IPS-20b (cell line): ENCODE measurements at regions not wholly inside any gene's neighbourhood (a gene's known extent, or its start where the extent isn't known, plus 50 kb on each side); places are given as distances from the start of the nearest gene placed in this dataset.

Source experiments
- H3K27ac ChIP-seq: one replicate; pipeline ENCODE4 v1.5.1; 2013; ENCODE audit warnings: low read length
- H3K27me3 ChIP-seq: 2 replicates; pipeline ENCODE4 v1.6.1; 2013; ENCODE audit warnings: mild to moderate bottlenecking, low read length, inconsistent platforms; ENCODE audit not compliant: insufficient read depth
- H3K36me3 ChIP-seq: 2 replicates; pipeline ENCODE4 v1.6.1; 2013; ENCODE audit warnings: low read depth, mild to moderate bottlenecking, inconsistent platforms, low read length, moderate library complexity; ENCODE audit not compliant: insufficient read depth
- H3K4me1 ChIP-seq: 2 replicates; pipeline ENCODE4 v1.6.1; 2013; ENCODE audit warnings: mild to moderate bottlenecking, control low read depth, inconsistent platforms, low read length, moderate library complexity; ENCODE audit not compliant: insufficient read depth
- H3K4me3 ChIP-seq: 2 replicates; pipeline ENCODE4 v1.5.1; 2013; ENCODE audit warnings: mild to moderate bottlenecking, low read length, inconsistent platforms
- H3K9ac ChIP-seq: 2 replicates; pipeline ENCODE4 v1.6.1; 2013; ENCODE audit warnings: low read depth, mild to moderate bottlenecking, inconsistent platforms, low read length, moderate library complexity
- H3K9me3 ChIP-seq: 2 replicates; pipeline ENCODE4 v1.6.1; 2013; ENCODE audit warnings: mild to moderate bottlenecking, low read depth, low read length, inconsistent platforms; ENCODE audit not compliant: insufficient read depth

GRCh38 chr1:14180738-14181137 is 417.7 kb upstream of the KAZN start:
- Histone ChIP-seq H3K9ac (no peak overlapping the region), H3K27me3 (no peaks in the 10 kb centered on the region), H3K27ac (no peak overlapping the region), H3K4me1 (peaks cover 33% of the 10 kb centered on the region), H3K36me3 (no peaks in the 10 kb centered on the region), H3K4me3 (no peak overlapping the region), H3K9me3 (no peaks in the 10 kb centered on the region)

GRCh38 chr1:14181191-14181795 is 417.2 kb upstream of the KAZN start:
- H3K4me3 ChIP-seq, result no peak overlapping the region
- no peaks in the 10 kb centered on the region for H3K9me3 ChIP-seq
- H3K9ac ChIP-seq, result no peak overlapping the region
- no peaks in the 10 kb centered on the region for H3K27me3 ChIP-seq
- H3K36me3 ChIP-seq, result no peaks in the 10 kb centered on the region
- H3K27ac ChIP-seq, result no peak overlapping the region
- H3K4me1 ChIP-seq, result peaks cover 33% of the 10 kb centered on the region

- Histone ChIP-seq H3K27me3 (no peaks in the 10 kb centered on the region), H3K9me3 (no peaks in the 10 kb centered on the region), H3K36me3 (no peaks in the 10 kb centered on the region), H3K9ac (no peak overlapping the region; the same call in 1 of the 2 replicates), H3K4me3 (no peak overlapping the region), H3K4me1 (peaks cover 33% of the 10 kb centered on the region), H3K27ac (peak overlapping the region; percentile 15)
Measured at GRCh38 chr1:14182856-14183255, 415.6 kb upstream of the KAZN start.

- Histone ChIP-seq H3K9ac (peak overlapping the region; percentile 39; the same call in 1 of the 2 replicates), H3K4me1 (peaks cover 29% of the 10 kb centered on the region), H3K4me3 (0 out of 2 replicates have a peak overlapping the region, but pooled peaks have one; percentile 18), H3K27ac (peak overlapping the region; percentile 15), H3K36me3 (no peaks in the 10 kb centered on the region), H3K27me3 (no peaks in the 10 kb centered on the region), H3K9me3 (no peaks in the 10 kb centered on the region)
Measured at GRCh38 chr1:14183329-14183728, 415.2 kb upstream of the KAZN start.

- Histone ChIP-seq H3K4me3 (no peak overlapping the region), H3K9ac (no peak overlapping the region), H3K27me3 (no peaks in the 10 kb centered on the region), H3K36me3 (no peaks in the 10 kb centered on the region), H3K9me3 (no peaks in the 10 kb centered on the region), H3K27ac (no peak overlapping the region), H3K4me1 (peaks cover 29% of the 10 kb centered on the region)
Measured at GRCh38 chr1:14184454-14184853, 414.0 kb upstream of the KAZN start.

- Histone ChIP-seq H3K27ac (no peak overlapping the region), H3K36me3 (no peaks in the 10 kb centered on the region), H3K4me3 (no peak overlapping the region), H3K9ac (no peak overlapping the region), H3K4me1 (peaks cover 5% of the 10 kb centered on the region; the same call in 1 of the 2 replicates), H3K27me3 (no peaks in the 10 kb centered on the region), H3K9me3 (no peaks in the 10 kb centered on the region)
Measured at GRCh38 chr1:14189381-14189780, 409.1 kb upstream of the KAZN start.

- no peaks in the 10 kb centered on the region for H3K9me3 ChIP-seq
- H3K4me1 ChIP-seq, result peaks cover 5% of the 10 kb centered on the region; the same call in 1 of the 2 replicates
- H3K9ac ChIP-seq, result no peak overlapping the region
- H3K27ac ChIP-seq, result no peak overlapping the region
- H3K4me3 ChIP-seq, result no peak overlapping the region
- H3K36me3 ChIP-seq, result no peaks in the 10 kb centered on the region
- no peaks in the 10 kb centered on the region for H3K27me3 ChIP-seq
Measured at GRCh38 chr1:14190508-14190907, 408.0 kb upstream of the KAZN start.

- H3K9ac ChIP-seq, result no peak overlapping the region
- no peaks in the 10 kb centered on the region for H3K36me3 ChIP-seq
- no peak overlapping the region for H3K27ac ChIP-seq
- H3K4me1 ChIP-seq, result peaks cover 5% of the 10 kb centered on the region; the same call in 1 of the 2 replicates
- no peaks in the 10 kb centered on the region for H3K9me3 ChIP-seq
- H3K4me3 ChIP-seq, result no peak overlapping the region
- H3K27me3 ChIP-seq, result no peaks in the 10 kb centered on the region
Measured at GRCh38 chr1:14194511-14194910, 404.0 kb upstream of the KAZN start.

- Histone ChIP-seq H3K27ac (no peak overlapping the region), H3K9me3 (peaks cover 4% of the 10 kb centered on the region; the same call in 1 of the 2 replicates), H3K4me1 (no peaks in the 10 kb centered on the region), H3K27me3 (no peaks in the 10 kb centered on the region), H3K9ac (no peak overlapping the region), H3K4me3 (no peak overlapping the region), H3K36me3 (no peaks in the 10 kb centered on the region)
Measured at GRCh38 chr1:14205066-14205465, 393.4 kb upstream of the KAZN start.

- Histone ChIP-seq H3K9me3 (peaks cover 16% of the 10 kb centered on the region), H3K9ac (no peak overlapping the region), H3K4me3 (no peak overlapping the region), H3K4me1 (no peaks in the 10 kb centered on the region), H3K27ac (no peak overlapping the region), H3K27me3 (no peaks in the 10 kb centered on the region), H3K36me3 (no peaks in the 10 kb centered on the region)
Measured at GRCh38 chr1:14215151-14215550, 383.3 kb upstream of the KAZN start.

- H3K36me3 ChIP-seq, result no peaks in the 10 kb centered on the region
- H3K27ac ChIP-seq, result no peak overlapping the region
- no peak overlapping the region for H3K9ac ChIP-seq
- H3K27me3 ChIP-seq, result no peaks in the 10 kb centered on the region; the same call in 1 of the 2 replicates
- peaks cover 13% of the 10 kb centered on the region for H3K9me3 ChIP-seq
- H3K4me1 ChIP-seq, result no peaks in the 10 kb centered on the region
- no peak overlapping the region for H3K4me3 ChIP-seq
Measured at GRCh38 chr1:14217384-14217783, 381.1 kb upstream of the KAZN start.

- peaks cover 13% of the 10 kb centered on the region for H3K9me3 ChIP-seq
Measured at GRCh38 chr1:14220324-14220723, 378.2 kb upstream of the KAZN start.

More at GRCh38 chr1:14220324-14220723, 378.2 kb upstream of the KAZN start:
- Histone ChIP-seq H3K27ac (no peak overlapping the region), H3K27me3 (no peaks in the 10 kb centered on the region; the same call in 1 of the 2 replicates), H3K36me3 (no peaks in the 10 kb centered on the region), H3K4me1 (no peaks in the 10 kb centered on the region), H3K9ac (no peak overlapping the region), H3K4me3 (no peak overlapping the region)
